ENCODE measurements at regions not wholly inside any gene's neighbourhood (a gene's known extent, or its start where the extent isn't known, plus 50 kb on each side); places are given as distances from the start of the nearest gene placed in this dataset.

GRCh38 chr19:30102666-30103065 is 160.6 kb downstream of the URI1 start:
- intact Hi-C loops (cut with micrococcal nuclease; ENCODE audit: unreplicated experiment) = no loop called here
- H3K27me3 ChIP-seq (replicated peaks; ENCODE audit: insufficient read depth, low read depth, low read length, poor library complexity) = no peaks in the 10 kb centered on the region
- BruUV-seq (replicated peaks) = no TSS peak
- CTCF ChIA-PET = no interaction called here
- TF ChIP-seq CTCF (conservative IDR thresholded peaks at IDR 0.05; ENCODE audit: low read depth, low read length) (no peak), EZH2 (IDR thresholded peaks at IDR 0.05; ENCODE audit: borderline replicate concordance, low read depth, low read length, poor library complexity, severe bottlenecking) (no peak)
- H3K9me3 ChIP-seq (ENCODE audit: low read depth, low read length, poor library complexity, severe bottlenecking) = no peaks in the 10 kb centered on the region
- no peaks in the 10 kb centered on the region for H3K4me1 ChIP-seq (ENCODE audit: insufficient read depth, low read length, poor library complexity, severe bottlenecking)
- H3K27ac ChIP-seq (ENCODE audit: low read depth, low read length, poor library complexity, severe bottlenecking) = no peak overlapping the region
- no peaks in the 10 kb centered on the region for H3K36me3 ChIP-seq (ENCODE audit: insufficient read depth, low read length, poor library complexity, severe bottlenecking)
- POLR2A ChIA-PET (ENCODE audit: low non-redundant PET) = no interaction called here
- H3K4me3 ChIP-seq (ENCODE audit: low read depth, low read length, poor library complexity, severe bottlenecking) = no peak overlapping the region
- no peak for DNase-seq (ENCODE audit: low spot score)

GRCh38 chr19:30103981-30104380 is 161.9 kb downstream of the URI1 start:
- no peaks in the 10 kb centered on the region for H3K9me3 ChIP-seq (ENCODE audit: low read depth, low read length, poor library complexity, severe bottlenecking)
- no peaks in the 10 kb centered on the region for H3K36me3 ChIP-seq (ENCODE audit: insufficient read depth, low read length, poor library complexity, severe bottlenecking)
- H3K27ac ChIP-seq (ENCODE audit: low read depth, low read length, poor library complexity, severe bottlenecking) = no peak overlapping the region
- intact Hi-C loops (cut with micrococcal nuclease; ENCODE audit: unreplicated experiment) = no loop called here
- no peak for DNase-seq (ENCODE audit: low spot score)
- TF ChIP-seq CTCF (conservative IDR thresholded peaks at IDR 0.05; ENCODE audit: low read depth, low read length) (no peak), EZH2 (IDR thresholded peaks at IDR 0.05; ENCODE audit: borderline replicate concordance, low read depth, low read length, poor library complexity, severe bottlenecking) (no peak)
- POLR2A ChIA-PET (ENCODE audit: low non-redundant PET) = no interaction called here
- no peak overlapping the region for H3K4me3 ChIP-seq (ENCODE audit: low read depth, low read length, poor library complexity, severe bottlenecking)
- no peaks in the 10 kb centered on the region for H3K4me1 ChIP-seq (ENCODE audit: insufficient read depth, low read length, poor library complexity, severe bottlenecking)
- BruUV-seq (replicated peaks) = no TSS peak
- no peaks in the 10 kb centered on the region for H3K27me3 ChIP-seq (replicated peaks; ENCODE audit: insufficient read depth, low read depth, low read length, poor library complexity)
- CTCF ChIA-PET = no interaction called here

GRCh38 chr19:30105316-30105715 is 163.3 kb downstream of the URI1 start:
- peaks cover 5% of the 10 kb centered on the region for H3K4me1 ChIP-seq (ENCODE audit: insufficient read depth, low read length, poor library complexity, severe bottlenecking)
- no peaks in the 10 kb centered on the region for H3K9me3 ChIP-seq (ENCODE audit: low read depth, low read length, poor library complexity, severe bottlenecking)
- ChIA-PET CTCF (no interaction called here), POLR2A (ENCODE audit: low non-redundant PET) (no interaction called here)
- TF ChIP-seq EZH2 (IDR thresholded peaks at IDR 0.05; ENCODE audit: borderline replicate concordance, low read depth, low read length, poor library complexity, severe bottlenecking) (no peak), CTCF (conservative IDR thresholded peaks at IDR 0.05; ENCODE audit: low read depth, low read length) (no peak)
- H3K27ac ChIP-seq (ENCODE audit: low read depth, low read length, poor library complexity, severe bottlenecking) = no peak overlapping the region
- no peaks in the 10 kb centered on the region for H3K36me3 ChIP-seq (ENCODE audit: insufficient read depth, low read length, poor library complexity, severe bottlenecking)
- no peaks in the 10 kb centered on the region for H3K27me3 ChIP-seq (replicated peaks; ENCODE audit: insufficient read depth, low read depth, low read length, poor library complexity)
- no peak for DNase-seq (ENCODE audit: low spot score)
- H3K4me3 ChIP-seq (ENCODE audit: low read depth, low read length, poor library complexity, severe bottlenecking) = no peak overlapping the region
- intact Hi-C loops (cut with micrococcal nuclease; ENCODE audit: unreplicated experiment) = no loop called here
- no TSS peak for BruUV-seq (replicated peaks)
